Astrocyte of the spinal cord (primary cell): ENCODE measurements at regions not wholly inside any gene's neighbourhood (a gene's known extent, or its start where the extent isn't known, plus 50 kb on each side); places are given as distances from the start of the nearest gene placed in this dataset.

Experiments used
- DNase-seq: peaks from one replicate; pipeline ENCODE4 v3.0.0; 2011; ENCODE audit warnings: low read depth, low spot score
- H3K4me3 ChIP-seq: 2 replicates; pipeline ENCODE4 v1.5.1; 2011; ENCODE audit warnings: low read depth, mild to moderate bottlenecking, low read length, moderate library complexity
- CTCF ChIP-seq: IDR thresholded peaks from 2 replicates; pipeline ENCODE4 v1.5.1; 2012; ENCODE audit warnings: low read depth, mild to moderate bottlenecking, low read length, inconsistent platforms
- in situ Hi-C: cut with HindIII; loops from 2 replicates; pipeline ENCODE4 v1.10.0; 2017; ENCODE audit warnings: low sequenced_read_pairs

GRCh38 chr18:21928925-21929324 is 188.3 kb downstream of the MIB1 start:
- DNase-seq, result no peak
- in situ Hi-C loops, result no loop called here
- H3K4me3 ChIP-seq, result no peak overlapping the region
- TF ChIP-seq CTCF, result no peak

- in situ Hi-C loops, result no loop called here
- no peak for TF ChIP-seq CTCF
- DNase-seq, result no peak
- H3K4me3 ChIP-seq, result no peak overlapping the region
Measured at GRCh38 chr18:21930177-21930576, 189.6 kb downstream of the MIB1 start.

GRCh38 chr18:21933931-21934765 is 193.6 kb downstream of the MIB1 start:
- no peak overlapping the region for H3K4me3 ChIP-seq
- DNase-seq, result no peak
- TF ChIP-seq CTCF, result no peak
- in situ Hi-C loops, result no loop called here

GRCh38 chr18:21934766-21935015 is 194.1 kb downstream of the MIB1 start:
- H3K4me3 ChIP-seq, result no peak overlapping the region
- DNase-seq, result no peak
- TF ChIP-seq CTCF, result no peak
- in situ Hi-C loops, result no loop called here

- TF ChIP-seq CTCF, result no peak
- no peak overlapping the region for H3K4me3 ChIP-seq
- no peak for DNase-seq
- in situ Hi-C loops, result no loop called here
Measured at GRCh38 chr18:21943456-21943855, 202.9 kb downstream of the MIB1 start.

- no peak for TF ChIP-seq CTCF
- no peak for DNase-seq
- H3K4me3 ChIP-seq, result no peak overlapping the region
- in situ Hi-C loops, result no loop called here
Measured at GRCh38 chr18:21949326-21950015, 208.9 kb downstream of the MIB1 start.
